ENCODE measurements at regions not wholly inside any gene's neighbourhood (a gene's known extent, or its start where the extent isn't known, plus 50 kb on each side); places are given as distances from the start of the nearest gene placed in this dataset.
"Not testable (repeated sequence)": the region's sequence is repeated elsewhere in the genome, so short reads cannot be mapped to it uniquely, and the experiment has no call there.

DNA sequence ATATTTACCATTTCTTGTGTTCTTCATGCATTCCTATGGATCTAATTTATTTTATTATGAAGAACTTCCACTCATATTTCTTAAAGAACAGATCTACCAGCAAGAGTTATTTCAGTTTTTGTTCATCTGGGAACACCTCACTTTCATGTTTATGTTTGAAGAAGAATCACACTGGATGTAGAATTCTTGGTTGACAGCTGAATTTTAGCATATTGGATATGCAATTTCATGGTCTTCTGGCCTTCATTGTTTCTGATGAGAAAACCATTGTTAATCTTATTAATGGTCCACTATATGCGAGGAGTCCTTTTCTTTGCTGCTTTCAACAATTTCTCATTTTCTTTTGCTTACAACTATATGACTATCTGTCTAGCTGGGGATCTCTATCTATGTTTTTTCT, 189.2 kb downstream of the UXS1 start:
- DNase-seq: no peak

DNA sequence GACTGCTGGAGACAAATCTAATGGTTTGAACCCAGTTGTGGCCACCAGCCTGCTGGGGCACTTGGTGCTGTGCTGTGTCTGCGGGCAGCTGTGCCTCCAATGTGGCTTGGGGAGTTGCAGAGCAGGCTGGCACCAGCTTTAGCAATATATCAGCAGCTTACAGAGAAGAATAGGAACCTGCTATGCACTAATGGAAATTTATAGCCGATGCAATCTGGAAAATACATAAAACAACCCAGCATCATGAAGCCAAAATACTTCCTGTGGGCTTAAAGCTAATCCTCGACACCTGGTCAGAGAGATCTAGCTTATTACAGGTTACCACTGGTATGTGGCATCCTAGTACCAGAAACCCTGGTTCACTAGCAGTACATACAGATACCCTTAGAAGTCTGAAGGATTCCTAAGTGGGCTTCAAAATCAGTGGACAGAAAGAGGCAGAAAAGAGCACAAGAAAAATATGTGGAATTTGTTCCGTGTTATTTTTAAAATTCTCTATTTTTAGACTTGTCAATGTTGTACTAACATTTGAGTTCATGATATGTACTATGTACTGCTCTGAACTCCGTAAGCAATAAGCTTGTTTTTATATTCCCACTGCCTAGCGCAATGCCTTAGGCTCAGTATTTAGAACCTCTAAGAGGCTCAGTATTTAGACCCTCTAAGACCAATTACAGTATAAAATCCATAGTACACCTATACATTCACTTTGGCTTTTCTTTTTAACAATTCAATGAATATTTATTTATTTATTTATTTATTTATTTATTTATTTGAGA, 194.7 kb downstream of the UXS1 start:
- DNase-seq: no peak

DNA sequence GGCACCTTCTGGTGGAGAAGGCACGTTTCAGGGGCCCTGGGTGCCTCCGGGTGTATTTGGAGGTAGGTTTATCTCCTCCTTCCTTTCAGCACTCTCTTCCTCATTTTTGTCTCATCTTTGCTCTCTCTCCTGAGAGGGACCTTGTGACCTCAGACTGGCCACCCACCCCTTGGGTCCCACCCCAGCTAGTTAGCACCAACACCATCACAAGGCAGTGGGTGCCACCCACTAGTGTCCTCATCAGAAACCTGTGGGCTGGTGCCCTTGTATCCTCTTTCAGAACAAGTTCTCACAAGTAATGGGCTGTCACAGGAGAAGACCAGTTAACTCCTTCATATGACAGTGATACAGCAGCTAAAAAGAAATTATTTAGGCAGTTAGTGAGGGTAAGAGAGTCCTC, 196.4 kb downstream of the UXS1 start:
- DNase-seq: no peak

DNA sequence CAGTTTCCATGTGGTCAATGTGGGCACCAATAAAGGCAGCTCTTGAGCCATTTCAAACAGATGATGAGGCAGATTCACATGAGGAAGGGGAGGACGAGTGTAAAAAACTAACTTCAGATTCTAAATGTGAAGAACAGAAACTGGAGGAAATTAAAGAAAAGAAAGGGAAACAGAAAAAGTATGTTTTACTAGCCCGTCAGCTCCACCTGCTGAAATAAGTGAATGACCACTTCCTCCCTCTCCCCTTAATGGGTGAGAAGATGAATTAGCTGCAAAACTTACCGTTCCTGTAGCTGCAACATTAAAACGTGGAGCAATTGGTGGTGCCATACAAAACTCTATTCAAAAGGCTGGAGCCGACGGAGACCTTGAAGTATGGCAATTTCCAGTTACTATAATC, 203.5 kb downstream of the UXS1 start:
- no peak for DNase-seq

DNA sequence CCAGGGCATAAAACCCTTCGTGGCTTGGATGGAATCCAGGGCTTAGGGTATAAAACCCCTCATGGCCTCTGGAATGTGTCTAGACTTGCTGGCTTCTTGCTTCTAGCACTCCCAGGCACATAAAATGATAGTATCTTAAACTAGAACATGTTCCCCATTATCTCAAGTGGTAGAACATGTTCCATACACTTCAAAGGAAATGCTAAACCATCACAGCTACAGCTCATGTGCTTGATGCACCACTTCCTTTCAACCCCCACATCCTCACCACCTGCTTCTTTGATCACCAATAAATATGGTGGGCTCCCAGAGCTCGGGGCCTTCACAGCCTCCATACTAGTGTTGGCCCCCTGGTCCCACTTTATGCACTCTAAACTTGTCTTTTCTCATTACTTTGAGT, 204.3 kb downstream of the UXS1 start:
- not testable (repeated sequence) for DNase-seq

DNA sequence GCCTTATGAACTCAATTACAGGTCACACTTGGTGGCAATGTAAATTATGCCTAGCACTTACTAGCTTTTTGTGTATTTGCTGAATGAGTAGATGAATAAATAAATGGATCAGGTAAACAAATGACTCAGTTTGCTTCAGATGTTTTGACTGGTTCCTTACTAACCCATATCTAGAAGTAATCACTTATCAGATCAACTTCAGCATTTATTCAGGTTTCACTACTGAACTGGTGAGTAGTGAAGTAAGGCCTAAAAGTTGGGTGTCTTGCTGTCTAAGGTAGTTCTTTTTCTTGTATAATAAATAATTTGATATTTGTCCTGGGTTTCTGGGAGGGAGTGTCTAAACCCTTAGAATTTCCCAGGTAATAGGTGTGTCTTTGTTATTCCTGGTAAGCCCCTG, 205.0 kb downstream of the UXS1 start:
- no peak for DNase-seq

DNA sequence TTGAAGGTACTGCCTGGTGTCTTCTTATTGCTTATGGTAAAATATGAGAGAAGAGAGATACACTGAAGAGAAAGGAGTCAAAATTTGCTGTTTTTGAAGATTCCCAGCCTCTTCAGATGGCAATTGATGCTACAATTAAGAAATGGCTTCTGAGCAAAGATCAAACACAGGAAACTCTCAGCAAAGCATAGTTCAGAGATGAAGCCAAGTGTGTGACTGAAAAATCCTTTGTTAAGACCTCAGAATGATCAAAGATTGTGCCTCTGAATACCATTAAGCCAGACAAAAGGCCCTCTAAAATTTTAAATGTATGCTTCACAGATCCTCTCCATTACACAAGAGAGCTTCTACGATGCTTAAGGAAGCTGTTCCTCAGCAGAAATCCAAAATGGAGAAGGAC, 216.3 kb downstream of the UXS1 start:
- no peak for DNase-seq

DNA sequence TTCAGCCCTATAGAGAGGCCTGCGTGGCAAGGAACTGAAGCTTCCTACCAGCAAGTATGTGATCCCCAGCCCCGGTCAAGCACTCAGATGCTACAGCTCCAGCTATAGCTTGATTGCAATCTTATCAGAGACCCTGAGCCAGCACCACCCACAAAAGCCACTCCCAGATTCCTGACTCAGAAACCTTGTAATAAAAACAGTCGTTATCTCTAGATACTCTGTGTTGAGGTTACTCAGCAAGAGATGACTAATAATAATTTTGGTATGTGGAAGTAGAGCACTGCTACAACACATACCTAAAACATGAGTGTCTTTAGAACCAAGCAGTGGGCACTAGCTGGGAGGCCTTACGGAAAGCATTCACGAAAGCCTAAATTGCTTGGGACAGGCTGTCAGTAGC, 216.9 kb downstream of the UXS1 start:
- DNase-seq: peak; percentile 45

DNA sequence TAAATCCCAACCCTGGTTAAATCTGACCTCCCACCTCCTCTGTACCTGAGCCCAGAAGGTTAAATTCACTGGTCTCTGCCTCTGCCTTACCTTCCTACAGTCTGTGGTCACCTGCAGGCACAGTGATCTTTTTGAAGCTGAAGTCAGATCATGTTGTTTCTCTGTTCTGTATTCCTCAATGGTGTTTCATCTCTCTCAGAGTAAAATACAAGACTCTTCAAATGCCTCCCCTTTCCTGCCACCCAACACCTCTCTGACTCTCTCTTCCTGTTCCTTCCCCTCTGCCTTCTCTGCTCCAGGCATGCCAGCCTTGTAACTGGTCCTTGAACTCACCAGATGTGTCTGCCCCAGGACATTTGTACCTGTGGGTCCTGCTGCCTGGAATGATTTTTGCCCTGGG, 219.3 kb downstream of the UXS1 start:
- DNase-seq: no peak

DNA sequence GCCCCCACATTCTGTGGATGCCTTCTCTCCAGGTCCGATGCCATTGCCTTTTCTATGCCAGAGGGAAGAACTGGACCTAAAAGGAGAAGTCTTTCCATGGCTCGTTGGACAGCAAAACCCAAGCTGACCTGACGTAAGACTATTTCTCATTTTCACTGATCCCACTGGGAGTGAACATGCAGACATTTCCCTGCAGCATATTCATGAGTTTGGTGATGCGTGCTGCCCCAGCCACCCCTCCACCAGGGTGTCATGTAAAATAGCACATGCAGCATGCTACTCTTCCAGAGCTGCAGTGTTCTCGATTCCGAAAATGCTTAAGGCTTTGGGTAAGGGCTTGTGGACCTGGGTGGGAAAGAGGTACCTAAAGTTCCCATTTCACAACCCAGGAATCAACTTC, 221.2 kb downstream of the UXS1 start:
- DNase-seq: no peak

DNA sequence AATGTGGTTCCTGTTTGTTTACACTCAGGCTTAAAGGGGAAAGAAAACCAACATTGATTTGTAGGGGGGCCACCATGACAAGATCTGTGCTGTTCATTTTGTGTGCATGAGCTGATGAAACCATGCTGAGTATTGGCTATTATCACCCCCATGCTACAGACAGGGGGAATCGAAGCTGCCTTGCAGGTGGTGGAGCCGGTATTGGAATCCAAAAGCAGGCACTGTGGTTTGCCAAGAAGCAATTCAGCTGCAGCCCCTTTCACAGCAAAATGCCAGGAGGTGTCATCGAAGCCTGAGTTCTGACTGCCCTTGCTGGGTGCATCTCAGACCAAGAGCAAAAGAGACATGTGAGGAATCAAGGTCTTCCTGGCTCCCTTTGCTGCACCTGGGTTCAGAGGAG, 221.9 kb downstream of the UXS1 start:
- no peak for DNase-seq

DNA sequence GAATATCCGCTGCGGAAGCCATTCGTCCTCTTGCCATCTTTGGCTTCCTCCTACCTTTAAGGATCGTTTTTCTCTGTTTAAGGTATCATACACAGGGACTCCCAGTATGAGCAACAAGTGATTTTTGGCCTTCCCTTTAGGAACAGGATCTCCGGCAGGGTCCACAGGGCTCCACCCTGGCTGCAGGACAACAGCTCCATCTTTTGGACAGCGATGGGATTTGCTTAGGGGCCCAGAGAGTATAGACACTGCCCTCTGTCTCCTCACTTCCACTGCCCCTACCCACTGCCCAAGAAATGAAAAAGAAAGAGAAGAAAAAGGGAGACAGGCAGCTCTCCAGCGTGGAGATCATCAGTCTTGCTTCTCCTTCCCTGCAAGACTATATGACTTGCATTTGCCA, 224.5 kb downstream of the UXS1 start:
- DNase-seq: peak; percentile 22

DNA sequence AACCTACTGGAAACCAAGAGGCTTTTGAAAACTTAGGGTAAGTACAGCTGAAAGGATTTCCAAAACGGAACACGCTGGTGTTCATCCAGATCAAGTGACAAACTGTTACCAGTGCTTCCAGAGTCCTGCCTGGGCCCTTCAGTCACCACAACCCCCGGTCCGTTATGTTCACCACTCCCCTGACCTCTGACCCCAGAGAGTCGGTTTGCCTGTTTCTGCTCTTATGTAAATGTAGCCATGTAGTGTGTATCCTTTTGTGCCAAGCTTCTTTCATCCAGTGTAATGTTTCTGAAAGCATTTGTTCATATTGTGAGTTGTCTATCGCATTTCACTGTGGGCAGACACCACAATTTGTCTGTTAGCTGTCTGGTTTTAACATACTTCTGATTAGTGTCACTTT, 217.5 kb downstream of the NCK2 start:
- DNase-seq: no peak

DNA sequence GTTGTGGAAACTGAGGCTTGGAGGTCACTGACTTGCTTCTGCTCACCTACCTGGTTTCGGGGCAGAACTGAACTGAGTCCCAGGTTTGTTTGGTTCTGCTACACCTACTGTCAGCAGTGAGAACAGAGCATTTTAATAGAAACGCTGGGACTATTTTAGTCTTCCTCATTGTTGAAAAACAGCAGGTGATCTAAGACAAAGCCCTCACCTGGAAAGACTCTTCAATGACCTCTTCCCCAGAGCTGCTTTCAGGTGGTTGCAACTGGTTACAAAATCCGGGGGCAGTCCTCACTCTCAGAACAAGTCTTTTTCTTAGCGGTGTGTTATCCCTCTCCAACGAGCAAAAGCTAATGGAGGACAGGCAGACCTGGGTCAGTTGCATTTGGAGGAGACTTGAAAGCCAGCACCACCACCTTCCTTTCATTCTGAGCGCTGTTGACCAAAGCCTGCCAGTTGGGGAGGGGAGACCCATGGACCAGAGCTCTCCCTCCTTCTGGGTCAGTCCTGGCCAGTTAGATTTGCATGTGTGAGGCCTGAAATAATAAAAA, 217.0 kb downstream of the NCK2 start:
- no peak for DNase-seq

DNA sequence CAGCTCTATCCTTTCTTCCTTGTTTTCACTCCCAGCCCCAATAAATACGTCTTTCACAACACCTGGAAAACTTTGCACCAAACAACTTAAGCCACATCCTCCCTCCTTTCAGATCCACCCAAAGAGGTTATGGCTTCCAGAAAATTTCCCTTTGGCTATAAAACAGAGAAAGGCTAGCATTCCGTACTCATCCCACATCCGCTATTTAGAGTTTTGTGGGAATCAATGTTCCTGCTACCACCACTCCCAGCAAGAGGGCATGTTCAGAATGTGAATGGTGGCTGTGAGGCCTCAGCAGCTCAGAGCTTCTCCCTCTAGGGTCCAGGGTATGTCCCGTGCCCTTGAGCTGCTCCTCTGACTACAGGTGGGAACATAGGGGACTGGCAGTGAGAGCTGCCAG, 214.6 kb downstream of the NCK2 start:
- DNase-seq: no peak

DNA sequence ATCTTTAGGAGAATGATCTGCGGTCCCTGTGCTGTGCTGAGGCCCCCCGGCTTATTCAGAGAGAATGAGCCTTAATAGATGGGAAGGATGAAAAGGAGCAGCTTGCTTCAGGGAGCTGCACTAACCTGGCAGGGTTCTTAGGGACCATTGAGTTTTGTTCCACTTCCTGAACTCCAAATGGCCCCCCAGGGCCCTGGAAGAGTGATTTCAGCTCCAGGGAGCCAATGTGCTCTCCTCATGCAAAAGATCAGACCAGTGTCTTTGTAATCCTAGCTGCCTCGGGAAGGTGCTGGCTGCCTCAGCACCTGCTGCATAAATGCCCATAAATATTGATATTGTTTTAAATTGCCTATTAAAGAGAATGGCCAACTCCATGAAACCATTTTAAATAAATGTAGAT, 210.2 kb downstream of the NCK2 start:
- no peak for DNase-seq

DNA sequence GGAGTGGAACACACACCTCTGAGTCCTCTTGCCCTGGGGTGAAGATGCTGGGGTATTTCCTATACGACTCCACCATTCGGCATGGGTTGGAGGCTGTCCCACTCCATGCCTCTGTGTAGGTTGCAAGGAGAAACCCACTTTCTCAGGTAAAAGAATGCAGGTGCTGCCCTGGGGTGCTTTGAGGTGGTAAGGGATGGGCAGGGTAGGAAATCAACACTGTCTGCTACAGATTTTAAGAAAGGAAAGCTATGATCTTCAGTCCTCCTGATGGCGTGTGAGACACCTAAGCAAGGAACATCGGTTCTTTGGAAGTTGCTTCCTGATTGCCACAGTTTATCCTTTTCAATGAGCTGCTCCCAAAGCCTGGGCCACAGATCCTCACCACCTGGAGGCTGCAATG, 209.2 kb downstream of the NCK2 start:
- no peak for DNase-seq

DNA sequence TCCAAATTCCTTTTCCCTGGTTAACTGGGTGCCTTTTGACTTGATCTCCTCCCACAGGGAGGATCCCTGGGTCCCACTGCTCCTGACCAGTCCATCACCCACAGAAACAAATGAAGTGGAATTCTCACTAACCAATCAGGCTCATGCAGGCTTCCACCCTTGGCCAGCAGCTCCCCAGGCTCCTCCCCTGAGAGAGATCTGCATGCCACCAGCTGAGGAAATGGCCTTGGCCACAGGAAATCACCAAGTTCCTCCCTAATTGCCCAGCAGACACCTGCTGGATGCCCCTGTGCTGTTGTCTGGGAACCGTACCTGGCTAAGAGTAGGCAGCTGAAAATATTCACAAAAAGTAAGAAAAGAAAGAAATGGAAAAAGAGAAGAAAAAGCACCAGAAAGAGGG, 207.4 kb downstream of the NCK2 start:
- DNase-seq: no peak

DNA sequence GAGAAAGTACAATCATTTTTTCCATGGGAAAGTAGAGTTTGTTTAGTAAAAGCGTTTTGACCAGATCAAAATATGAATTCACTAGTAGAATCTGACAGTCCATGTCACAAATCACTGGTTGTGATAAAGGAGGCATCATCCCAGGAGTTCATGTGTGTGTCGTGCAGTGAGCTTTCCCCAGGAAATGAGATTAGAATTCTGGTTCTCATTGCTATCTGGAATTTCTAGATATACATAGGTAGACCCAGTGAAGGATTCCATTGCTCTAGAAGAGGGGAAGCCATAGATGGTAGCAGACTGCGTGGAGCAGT, 206.6 kb downstream of the NCK2 start:
- no peak for DNase-seq

DNA sequence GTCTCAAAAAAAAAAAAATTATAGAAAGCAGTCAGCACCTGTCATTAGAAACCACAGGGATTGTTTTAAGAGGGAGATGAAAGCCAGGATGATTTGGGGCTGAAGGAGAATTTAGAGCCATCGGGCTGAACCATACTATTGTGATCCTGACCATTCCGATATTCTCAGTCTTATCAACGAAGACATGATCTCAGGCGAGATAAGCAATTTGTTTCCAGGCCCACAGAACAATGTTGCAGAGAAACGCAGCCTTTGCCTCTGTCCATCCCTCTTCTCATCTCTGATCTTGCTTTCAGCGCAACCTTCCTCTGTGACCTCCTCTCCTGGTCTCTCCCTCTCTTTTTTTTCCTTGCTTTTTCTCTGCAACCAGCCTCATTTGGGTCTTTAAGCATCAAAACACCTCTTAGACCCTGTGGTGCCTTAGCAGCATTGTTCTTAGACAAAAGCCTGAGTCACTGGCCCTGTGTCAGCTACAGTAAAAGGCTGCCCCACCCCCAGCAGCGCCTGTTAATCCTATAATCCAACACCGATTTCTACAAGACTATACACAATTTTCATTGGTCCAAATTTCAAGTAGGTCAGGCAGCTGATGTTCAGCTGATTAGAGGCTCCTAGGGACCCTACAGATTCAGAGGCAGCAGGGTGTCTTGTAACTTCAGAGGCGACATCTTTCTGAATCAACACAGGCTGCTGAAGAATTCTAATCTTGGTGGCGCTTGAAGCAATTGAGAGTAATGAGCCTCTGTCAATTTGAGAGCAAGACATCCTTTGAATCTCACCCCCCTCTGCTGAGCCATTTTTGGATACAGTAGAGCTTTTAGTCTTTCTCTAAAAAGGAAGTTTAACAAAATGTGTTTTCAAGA, 206.0 kb downstream of the NCK2 start:
- DNase-seq: peak; percentile 25

DNA sequence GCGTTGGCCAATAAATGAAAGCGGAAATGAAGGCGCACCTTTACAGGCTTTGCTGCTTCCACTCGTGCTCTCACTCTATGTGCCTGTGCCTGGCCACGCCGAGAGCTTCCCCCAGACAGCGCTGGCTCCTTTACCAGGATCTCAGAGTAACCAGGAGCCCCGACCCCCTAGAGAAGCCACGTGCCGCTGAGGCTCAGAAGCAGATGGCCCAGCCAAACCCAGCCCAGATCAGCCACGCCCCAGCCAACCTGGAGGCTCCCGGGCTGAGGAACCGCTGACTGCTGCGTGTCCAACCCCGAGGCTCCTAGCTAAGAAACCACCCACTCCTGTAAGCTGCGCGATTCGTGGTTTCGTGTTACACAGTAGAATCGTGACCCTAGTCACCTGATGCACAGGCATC, 199.3 kb downstream of the NCK2 start:
- DNase-seq: no peak

All from stimulated activated CD4-positive, alpha-beta T cell treated with anti-CD3 and anti-CD28 coated beads, Interleukin-15, amount 100 ng/mL, for 24 hours (primary cell).